DND-41 (cell line): ENCODE measurements at regions not wholly inside any gene's neighbourhood (a gene's known extent, or its start where the extent isn't known, plus 50 kb on each side); places are given as distances from the start of the nearest gene placed in this dataset.

Source experiments
- EZH2 ChIP-seq: IDR thresholded peaks from 3 replicates; pipeline ENCODE4 v1.6.1; 2012; ENCODE audit warnings: borderline replicate concordance, low read depth, mild to moderate bottlenecking, moderate library complexity, low read length, inconsistent platforms; ENCODE audit not compliant: severe bottlenecking
- TF ChIP-seq, protein P1 (sequence below): IDR thresholded peaks from 2 replicates; pipeline ENCODE4 v1.5.1; 2012; ENCODE audit warnings: borderline replicate concordance, low read length, moderate library complexity, mild to moderate bottlenecking; ENCODE audit not compliant: poor library complexity, severe bottlenecking; ENCODE audit errors: extremely low read depth

DNA sequence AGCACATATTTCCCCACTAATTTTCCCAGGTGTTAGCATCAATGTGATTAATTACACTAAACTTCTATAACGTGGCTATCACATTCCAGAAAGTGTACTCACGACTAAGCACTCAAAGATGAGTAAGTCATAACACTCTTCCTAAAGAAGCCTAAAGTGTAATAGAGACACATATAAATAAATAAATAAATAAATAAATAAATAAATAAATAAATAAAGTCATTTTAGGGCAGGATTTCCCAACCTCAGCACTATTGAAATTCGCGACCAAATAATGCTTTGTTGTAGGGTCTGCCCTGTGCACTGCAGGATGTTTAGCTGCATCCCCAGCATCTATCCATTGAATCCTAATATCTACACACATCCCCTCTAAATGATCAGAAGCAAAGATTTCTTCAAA lies 390.9 kb downstream of the CDH7 start:
- no peak for TF ChIP-seq EZH2
- TF ChIP-seq, protein P1, sequence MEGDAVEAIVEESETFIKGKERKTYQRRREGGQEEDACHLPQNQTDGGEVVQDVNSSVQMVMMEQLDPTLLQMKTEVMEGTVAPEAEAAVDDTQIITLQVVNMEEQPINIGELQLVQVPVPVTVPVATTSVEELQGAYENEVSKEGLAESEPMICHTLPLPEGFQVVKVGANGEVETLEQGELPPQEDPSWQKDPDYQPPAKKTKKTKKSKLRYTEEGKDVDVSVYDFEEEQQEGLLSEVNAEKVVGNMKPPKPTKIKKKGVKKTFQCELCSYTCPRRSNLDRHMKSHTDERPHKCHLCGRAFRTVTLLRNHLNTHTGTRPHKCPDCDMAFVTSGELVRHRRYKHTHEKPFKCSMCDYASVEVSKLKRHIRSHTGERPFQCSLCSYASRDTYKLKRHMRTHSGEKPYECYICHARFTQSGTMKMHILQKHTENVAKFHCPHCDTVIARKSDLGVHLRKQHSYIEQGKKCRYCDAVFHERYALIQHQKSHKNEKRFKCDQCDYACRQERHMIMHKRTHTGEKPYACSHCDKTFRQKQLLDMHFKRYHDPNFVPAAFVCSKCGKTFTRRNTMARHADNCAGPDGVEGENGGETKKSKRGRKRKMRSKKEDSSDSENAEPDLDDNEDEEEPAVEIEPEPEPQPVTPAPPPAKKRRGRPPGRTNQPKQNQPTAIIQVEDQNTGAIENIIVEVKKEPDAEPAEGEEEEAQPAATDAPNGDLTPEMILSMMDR: no peak
